NCI-H2029 (cell line): ENCODE measurements at regions not wholly inside any gene's neighbourhood (a gene's known extent, or its start where the extent isn't known, plus 50 kb on each side); places are given as distances from the start of the nearest gene placed in this dataset.
"Not testable (repeated sequence)": the region's sequence is repeated elsewhere in the genome, so short reads cannot be mapped to it uniquely, and the experiment has no call there.

Experiments
- DNase-seq: peaks from one replicate; lab custom pipeline; 2025; lab: John Stamatoyannopoulos, UW

GRCh38 chr1:228824366-228824765 is 89.1 kb downstream of the RHOU start:
- no peak for DNase-seq

- DNase-seq = no peak
These were observed 89.8 kb downstream of the RHOU start for GRCh38 chr1:228825041-228825440.

GRCh38 chr1:228825840-228826484 is 90.7 kb downstream of the RHOU start:
- DNase-seq = no peak

GRCh38 chr1:228827019-228827418 is 91.7 kb downstream of the RHOU start:
- DNase-seq = no peak

GRCh38 chr1:228828151-228828550 is 92.9 kb downstream of the RHOU start:
- DNase-seq = no peak

GRCh38 chr1:228830185-228830953 is 95.1 kb downstream of the RHOU start:
- no peak for DNase-seq

GRCh38 chr1:228830954-228831481 is 95.7 kb downstream of the RHOU start:
- no peak for DNase-seq

- no peak for DNase-seq
These were observed 98.8 kb downstream of the RHOU start for GRCh38 chr1:228833911-228834688.

GRCh38 chr1:228835456-228835855 is 100.2 kb downstream of the RHOU start:
- no peak for DNase-seq

GRCh38 chr1:228835911-228836310 is 100.6 kb downstream of the RHOU start:
- DNase-seq = no peak

GRCh38 chr1:228836427-228836826 is 101.1 kb downstream of the RHOU start:
- no peak for DNase-seq

GRCh38 chr1:228837032-228837431 is 101.8 kb downstream of the RHOU start:
- no peak for DNase-seq

GRCh38 chr1:228837817-228838716 is 102.8 kb downstream of the RHOU start:
- DNase-seq = peak; percentile 53

- no peak for DNase-seq
These were observed 103.6 kb downstream of the RHOU start for GRCh38 chr1:228838717-228839500.

GRCh38 chr1:228839656-228840055 is 104.4 kb downstream of the RHOU start:
- DNase-seq = no peak

- DNase-seq = no peak
These were observed 106.4 kb downstream of the RHOU start for GRCh38 chr1:228841632-228842031.

- no peak for DNase-seq
These were observed 107.0 kb downstream of the RHOU start for GRCh38 chr1:228842094-228842775.

- no peak for DNase-seq
These were observed 109.8 kb downstream of the RHOU start for GRCh38 chr1:228845101-228845500.

GRCh38 chr1:228846952-228847351 is 111.7 kb downstream of the RHOU start:
- no peak for DNase-seq

- DNase-seq = not testable (repeated sequence)
These were observed 112.2 kb downstream of the RHOU start for GRCh38 chr1:228847451-228847850.
